ENCODE measurements at regions not wholly inside any gene's neighbourhood (a gene's known extent, or its start where the extent isn't known, plus 50 kb on each side); places are given as distances from the start of the nearest gene placed in this dataset.

GRCh38 chr5:62043289-62044280 lies 262.4 kb upstream of the KIF2A start:
- no peak for TF ChIP-seq CTCF (IDR thresholded peaks at IDR 0.05; ENCODE audit: low read depth, low read length)
- TF ChIP-seq EZH2phosphoT487 (IDR thresholded peaks at IDR 0.05; ENCODE audit: low read depth), result no peak

Data from OCI-LY3 (cell line).